Gastrocnemius medialis (tissue), 4 donors: ENCODE measurements at regions not wholly inside any gene's neighbourhood (a gene's known extent, or its start where the extent isn't known, plus 50 kb on each side); places are given as distances from the start of the nearest gene placed in this dataset.

Source experiments
- CTCF ChIP-seq, 5 experiments: fragments of 450-650 bp in 3 of 5; fragments of 200-600 bp in 2 of 5; sonication (generic) in 2 of 5; IDR thresholded peaks in 4 of 5; conservative IDR thresholded peaks in 1 of 5; 1 replicate in 4 of 5; 2 replicates in 1 of 5; pipeline ENCODE4 v1.5.1; 2016 to 2019; ENCODE audit warnings: antibody characterized with exemption in 5 of 5, mild to moderate bottlenecking in 3 of 5, moderate library complexity in 3 of 5
- POLR2A ChIP-seq, 2 donors: fragments of 450-650 bp; IDR thresholded peaks; one replicate each; pipeline ENCODE4 v1.6.1; 2017; ENCODE audit warnings: antibody characterized with exemption in 2 of 2, mild to moderate bottlenecking in 2 of 2, moderate library complexity in 2 of 2

DNA sequence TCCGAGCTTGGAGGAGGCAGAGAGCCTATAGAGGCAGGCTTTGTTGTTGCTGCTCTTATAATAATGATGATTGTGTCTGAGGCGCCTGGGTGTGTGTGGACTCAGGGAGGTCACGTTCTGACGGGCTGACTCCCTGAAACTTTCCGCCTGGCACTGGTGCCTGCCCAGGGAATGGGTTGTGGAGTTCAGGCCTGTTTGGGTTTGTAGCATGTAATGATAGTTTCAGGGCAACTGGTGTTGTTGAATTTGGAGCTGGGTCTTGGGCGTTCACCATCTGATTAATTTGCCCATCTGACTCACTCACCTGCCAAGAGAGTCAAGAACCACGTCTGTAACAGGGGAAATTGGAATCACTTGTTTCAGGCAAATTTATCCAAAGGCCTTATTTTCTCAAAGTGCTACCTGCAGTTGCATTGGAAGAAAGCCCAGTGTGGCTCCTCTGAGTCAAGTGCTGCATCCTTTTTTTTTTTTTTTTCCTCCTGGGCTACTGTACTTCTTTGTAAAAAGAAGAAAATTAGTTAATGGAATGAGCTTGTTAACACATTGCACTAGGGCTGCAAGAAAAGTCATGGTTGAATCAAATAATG is 386.5 kb downstream of the GADD45G start:
- TF ChIP-seq CTCF (IDR thresholded peaks at IDR 0.05 in 4 of 5, conservative IDR thresholded peaks at IDR 0.05 in 1 of 5) = no peak
- no peak for TF ChIP-seq POLR2A (IDR thresholded peaks at IDR 0.05)
